Stomach smooth muscle (tissue), 2 donors: ENCODE measurements at regions not wholly inside any gene's neighbourhood (a gene's known extent, or its start where the extent isn't known, plus 50 kb on each side); places are given as distances from the start of the nearest gene placed in this dataset.

ENCODE experiments used
- H3K27ac ChIP-seq: one replicate; pipeline ENCODE4 v1.7.0; 2013; ENCODE audit warnings: mild to moderate bottlenecking, low read length, inconsistent platforms
- H3K27me3 ChIP-seq, 2 donors: one replicate each; pipeline ENCODE4 v1.7.0; 2013; ENCODE audit warnings: low read length in 2 of 2; ENCODE audit not compliant: insufficient read depth in 2 of 2, control insufficient read depth in 1 of 2
- H3K36me3 ChIP-seq, 2 donors: one replicate each; pipeline ENCODE4 v1.7.0; 2013; ENCODE audit warnings: low read length in 2 of 2; ENCODE audit not compliant: control insufficient read depth in 2 of 2, insufficient read depth in 2 of 2
- H3K4me1 ChIP-seq: one replicate; pipeline ENCODE4 v1.7.0; 2013; ENCODE audit warnings: low read length; ENCODE audit not compliant: control insufficient read depth, insufficient read depth
- H3K4me3 ChIP-seq, 2 donors: one replicate each; pipeline ENCODE4 v1.7.0; 2013; ENCODE audit warnings: low read length in 2 of 2
- H3K9ac ChIP-seq, 2 donors: one replicate each; pipeline ENCODE4 v1.7.0; 2013; ENCODE audit warnings: low read length in 2 of 2, mild to moderate bottlenecking in 1 of 2
- H3K9me3 ChIP-seq, 2 donors: one replicate each; pipeline ENCODE4 v1.7.0; 2013; ENCODE audit warnings: low read length in 2 of 2; ENCODE audit not compliant: control insufficient read depth in 2 of 2
- donor health status: healthy.
- donor health status: Pancreatic carcinoma.

- H3K36me3 ChIP-seq = no peaks in the 10 kb centered on the region
- H3K27me3 ChIP-seq = no peaks in the 10 kb centered on the region
- peaks cover 0 to 3% of the 10 kb centered on the region in 2 donors for H3K9me3 ChIP-seq
- no peak overlapping the region for H3K9ac ChIP-seq
- H3K4me1 ChIP-seq = no peaks in the 10 kb centered on the region
- H3K4me3 ChIP-seq = no peak overlapping the region
- no peak overlapping the region for H3K27ac ChIP-seq
Measured at GRCh38 chr6:19269341-19269898, 567.8 kb upstream of the ID4 start.

GRCh38 chr6:19270616-19271015, 566.6 kb upstream of the ID4 start:
- H3K27ac ChIP-seq = no peak overlapping the region
- no peak overlapping the region for H3K9ac ChIP-seq
- H3K36me3 ChIP-seq = no peaks in the 10 kb centered on the region
- peaks cover 0 to 3% of the 10 kb centered on the region in 2 donors for H3K9me3 ChIP-seq
- H3K27me3 ChIP-seq = no peaks in the 10 kb centered on the region
- H3K4me3 ChIP-seq = no peak overlapping the region
- no peaks in the 10 kb centered on the region for H3K4me1 ChIP-seq

- H3K4me1 ChIP-seq = no peaks in the 10 kb centered on the region
- no peaks in the 10 kb centered on the region for H3K27me3 ChIP-seq
- H3K4me3 ChIP-seq = no peak overlapping the region
- no peak overlapping the region for H3K27ac ChIP-seq
- no peaks in the 10 kb centered on the region for H3K9me3 ChIP-seq
- H3K36me3 ChIP-seq = no peaks in the 10 kb centered on the region
- no peak overlapping the region for H3K9ac ChIP-seq
Measured at GRCh38 chr6:19279273-19279684, 557.9 kb upstream of the ID4 start.

- Histone ChIP-seq H3K9me3 (no peaks in the 10 kb centered on the region), H3K4me1 (no peaks in the 10 kb centered on the region), H3K27ac (no peak overlapping the region), H3K9ac (no peak overlapping the region), H3K36me3 (no peaks in the 10 kb centered on the region), H3K4me3 (no peak overlapping the region), H3K27me3 (no peaks in the 10 kb centered on the region)
Measured at GRCh38 chr6:19287928-19288327, 549.2 kb upstream of the ID4 start.

GRCh38 chr6:19289457-19289856, 547.7 kb upstream of the ID4 start:
- Histone ChIP-seq H3K9me3 (no peaks in the 10 kb centered on the region), H3K4me3 (no peak overlapping the region), H3K27me3 (no peaks in the 10 kb centered on the region), H3K27ac (no peak overlapping the region), H3K9ac (no peak overlapping the region), H3K36me3 (no peaks in the 10 kb centered on the region), H3K4me1 (no peaks in the 10 kb centered on the region)

GRCh38 chr6:19297880-19298279, 539.3 kb upstream of the ID4 start:
- Histone ChIP-seq H3K9ac (no peak overlapping the region), H3K4me3 (no peak overlapping the region), H3K27ac (no peak overlapping the region), H3K9me3 (no peaks in the 10 kb centered on the region), H3K27me3 (no peaks in the 10 kb centered on the region), H3K36me3 (no peaks in the 10 kb centered on the region), H3K4me1 (peaks cover 6% of the 10 kb centered on the region)

- H3K9me3 ChIP-seq = no peaks in the 10 kb centered on the region
- no peak overlapping the region for H3K9ac ChIP-seq
- H3K4me1 ChIP-seq = peaks cover 11% of the 10 kb centered on the region
- H3K27me3 ChIP-seq = no peaks in the 10 kb centered on the region
- H3K4me3 ChIP-seq = no peak overlapping the region
- no peak overlapping the region for H3K27ac ChIP-seq
- H3K36me3 ChIP-seq = no peaks in the 10 kb centered on the region
Measured at GRCh38 chr6:19298421-19298820, 538.7 kb upstream of the ID4 start.

GRCh38 chr6:19299129-19299528, 538.0 kb upstream of the ID4 start:
- Histone ChIP-seq H3K27ac (no peak overlapping the region), H3K9ac (no peak overlapping the region), H3K4me3 (no peak overlapping the region), H3K9me3 (no peaks in the 10 kb centered on the region), H3K36me3 (no peaks in the 10 kb centered on the region), H3K4me1 (peaks cover 16% of the 10 kb centered on the region), H3K27me3 (no peaks in the 10 kb centered on the region)

GRCh38 chr6:19301980-19302379, 535.2 kb upstream of the ID4 start:
- Histone ChIP-seq H3K27ac (no peak overlapping the region), H3K4me1 (peaks cover 16% of the 10 kb centered on the region), H3K9ac (no peak overlapping the region), H3K9me3 (no peaks in the 10 kb centered on the region), H3K27me3 (no peaks in the 10 kb centered on the region), H3K4me3 (no peak overlapping the region), H3K36me3 (no peaks in the 10 kb centered on the region)

- no peaks in the 10 kb centered on the region for H3K36me3 ChIP-seq
- peaks cover 13% of the 10 kb centered on the region for H3K4me1 ChIP-seq
- no peaks in the 10 kb centered on the region for H3K9me3 ChIP-seq
- peak overlapping the region; percentile 31 to 43 for H3K9ac ChIP-seq
- H3K27ac ChIP-seq = peak overlapping the region; percentile 84
- no peaks in the 10 kb centered on the region for H3K27me3 ChIP-seq
- peak overlapping the region; percentile 41 to 54 for H3K4me3 ChIP-seq
Measured at GRCh38 chr6:19303383-19303782, 533.8 kb upstream of the ID4 start.

GRCh38 chr6:19309661-19310060, 527.5 kb upstream of the ID4 start:
- H3K4me1 ChIP-seq = no peaks in the 10 kb centered on the region
- no peaks in the 10 kb centered on the region for H3K9me3 ChIP-seq
- no peak overlapping the region for H3K27ac ChIP-seq
- H3K36me3 ChIP-seq = no peaks in the 10 kb centered on the region
- H3K4me3 ChIP-seq = no peak overlapping the region
- no peak overlapping the region for H3K9ac ChIP-seq
- no peaks in the 10 kb centered on the region for H3K27me3 ChIP-seq
